ENCODE measurements at regions not wholly inside any gene's neighbourhood (a gene's known extent, or its start where the extent isn't known, plus 50 kb on each side); places are given as distances from the start of the nearest gene placed in this dataset.
A peak's percentile ranks its signal among the peaks of the same experiment; 100 is the strongest.

- Mint-ChIP-seq H3K36me3 (ENCODE audit: unreplicated experiment) (no peaks in the 10 kb centered on the region), H3K4me3 (ENCODE audit: unreplicated experiment) (no peak overlapping the region), H3K9me3 (ENCODE audit: unreplicated experiment) (no peaks in the 10 kb centered on the region), H3K4me1 (ENCODE audit: low read depth, unreplicated experiment) (peaks cover 11% of the 10 kb centered on the region), H3K27me3 (ENCODE audit: unreplicated experiment) (no peaks in the 10 kb centered on the region), H3K27ac (ENCODE audit: unreplicated experiment) (no peak overlapping the region)
- DNase-seq = peak; percentile 40
- TF ChIP-seq CTCF (IDR thresholded peaks at IDR 0.05; ENCODE audit: partially characterized antibody, unreplicated experiment) = no peak
These were observed 96.5 kb upstream of the MAOA start for GRCh38 chrX:43559644-43560043.

GRCh38 chrX:43560247-43560946 is 95.7 kb upstream of the MAOA start:
- no peak for TF ChIP-seq CTCF (IDR thresholded peaks at IDR 0.05; ENCODE audit: partially characterized antibody, unreplicated experiment)
- H3K9me3 Mint-ChIP-seq (ENCODE audit: unreplicated experiment) = no peaks in the 10 kb centered on the region
- H3K36me3 Mint-ChIP-seq (ENCODE audit: unreplicated experiment) = no peaks in the 10 kb centered on the region
- no peak overlapping the region for H3K4me3 Mint-ChIP-seq (ENCODE audit: unreplicated experiment)
- no peak overlapping the region for H3K27ac Mint-ChIP-seq (ENCODE audit: unreplicated experiment)
- H3K27me3 Mint-ChIP-seq (ENCODE audit: unreplicated experiment) = no peaks in the 10 kb centered on the region
- no peak for DNase-seq
- peaks cover 11% of the 10 kb centered on the region for H3K4me1 Mint-ChIP-seq (ENCODE audit: low read depth, unreplicated experiment)

GRCh38 chrX:43562372-43562771 is 93.7 kb upstream of the MAOA start:
- no peak overlapping the region for H3K4me3 Mint-ChIP-seq (ENCODE audit: unreplicated experiment)
- H3K4me1 Mint-ChIP-seq (ENCODE audit: low read depth, unreplicated experiment) = no peaks in the 10 kb centered on the region
- H3K27ac Mint-ChIP-seq (ENCODE audit: unreplicated experiment) = no peak overlapping the region
- TF ChIP-seq CTCF (IDR thresholded peaks at IDR 0.05; ENCODE audit: partially characterized antibody, unreplicated experiment) = no peak
- no peaks in the 10 kb centered on the region for H3K27me3 Mint-ChIP-seq (ENCODE audit: unreplicated experiment)
- no peaks in the 10 kb centered on the region for H3K9me3 Mint-ChIP-seq (ENCODE audit: unreplicated experiment)
- DNase-seq = no peak
- no peaks in the 10 kb centered on the region for H3K36me3 Mint-ChIP-seq (ENCODE audit: unreplicated experiment)

GRCh38 chrX:43564953-43565352 is 91.1 kb upstream of the MAOA start:
- no peak for DNase-seq
- Mint-ChIP-seq H3K27ac (ENCODE audit: unreplicated experiment) (no peak overlapping the region), H3K9me3 (ENCODE audit: unreplicated experiment) (no peaks in the 10 kb centered on the region), H3K4me3 (ENCODE audit: unreplicated experiment) (no peak overlapping the region), H3K27me3 (ENCODE audit: unreplicated experiment) (no peaks in the 10 kb centered on the region), H3K4me1 (ENCODE audit: low read depth, unreplicated experiment) (no peaks in the 10 kb centered on the region), H3K36me3 (ENCODE audit: unreplicated experiment) (no peaks in the 10 kb centered on the region)
- TF ChIP-seq CTCF (IDR thresholded peaks at IDR 0.05; ENCODE audit: partially characterized antibody, unreplicated experiment) = no peak

- H3K9me3 Mint-ChIP-seq (ENCODE audit: unreplicated experiment) = no peaks in the 10 kb centered on the region
- TF ChIP-seq CTCF (IDR thresholded peaks at IDR 0.05; ENCODE audit: partially characterized antibody, unreplicated experiment) = no peak
- H3K27me3 Mint-ChIP-seq (ENCODE audit: unreplicated experiment) = no peaks in the 10 kb centered on the region
- no peaks in the 10 kb centered on the region for H3K36me3 Mint-ChIP-seq (ENCODE audit: unreplicated experiment)
- no peak overlapping the region for H3K27ac Mint-ChIP-seq (ENCODE audit: unreplicated experiment)
- H3K4me1 Mint-ChIP-seq (ENCODE audit: low read depth, unreplicated experiment) = no peaks in the 10 kb centered on the region
- DNase-seq = no peak
- no peak overlapping the region for H3K4me3 Mint-ChIP-seq (ENCODE audit: unreplicated experiment)
These were observed 89.9 kb upstream of the MAOA start for GRCh38 chrX:43566170-43566569.
